ENCODE measurements at regions not wholly inside any gene's neighbourhood (a gene's known extent, or its start where the extent isn't known, plus 50 kb on each side); places are given as distances from the start of the nearest gene placed in this dataset.

- no peak overlapping the region for H2AFZ ChIP-seq
- WGBS, 2 experiments (ENCODE audit: low coverage in 1 of 2, low lambda C conversion rate in 2 of 2, missing lambda C conversion rate in 2 of 2) = 71 to 72% methylated on average over 9 of the region's 9 CpGs
- H4K20me1 ChIP-seq (ENCODE audit: insufficient read depth) = no peaks in the 10 kb centered on the region
- no peak for DNase-seq
- TF ChIP-seq EZH2 (IDR thresholded peaks at IDR 0.05; ENCODE audit: insufficient read depth, poor library complexity, severe bottlenecking) = no peak
- TF ChIP-seq EZH2phosphoT487 (IDR thresholded peaks at IDR 0.05; ENCODE audit: insufficient read depth, low read depth) = no peak
- H3K9me3 ChIP-seq (ENCODE audit: low read depth) = no peaks in the 10 kb centered on the region
- in situ Hi-C loops (cut with MboI) = no loop called here
- no peaks in the 10 kb centered on the region for H3K4me1 ChIP-seq (ENCODE audit: insufficient read depth)
- no peak overlapping the region for H3K27ac ChIP-seq
- no peak overlapping the region for H3K9ac ChIP-seq
- no peaks in the 10 kb centered on the region for H3K9me2 ChIP-seq (ENCODE audit: insufficient read depth)
- no peak overlapping the region for H3K4me2 ChIP-seq (ENCODE audit: unreplicated experiment)
- no peaks in the 10 kb centered on the region for H3K27me3 ChIP-seq (replicated peaks; ENCODE audit: insufficient read depth)
- H3F3A ChIP-seq (ENCODE audit: insufficient read depth) = no peaks in the 10 kb centered on the region
- H3K36me3 ChIP-seq (ENCODE audit: low read depth) = no peaks in the 10 kb centered on the region
- no peaks in the 10 kb centered on the region for H3K79me2 ChIP-seq (ENCODE audit: insufficient read depth)
- H3K4me3 ChIP-seq = no peak overlapping the region
Observed at GRCh38 chr10:9863559-9864121, 1154.0 kb upstream of the CELF2 start.

DNA sequence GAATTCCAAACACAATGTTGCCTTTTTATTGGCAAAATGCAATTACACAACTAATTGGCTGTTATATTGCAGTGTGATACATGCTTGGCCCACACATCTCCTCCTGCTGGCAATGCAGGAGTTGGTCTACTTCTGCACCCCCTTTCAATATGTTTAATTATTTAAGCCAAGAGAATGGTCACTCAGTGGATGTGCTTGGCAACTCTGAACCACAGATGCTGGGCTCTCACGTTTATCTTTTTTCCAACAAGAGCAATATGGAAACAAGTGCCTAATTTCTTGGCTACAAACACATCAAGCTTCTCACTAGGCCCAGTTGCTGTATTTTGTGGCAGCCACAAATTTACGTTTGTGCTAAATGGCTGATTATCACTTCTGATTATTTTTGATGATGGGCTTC is 1149.2 kb upstream of the CELF2 start:
- no peaks in the 10 kb centered on the region for H3K27me3 ChIP-seq (replicated peaks; ENCODE audit: insufficient read depth)
- no peaks in the 10 kb centered on the region for H3K4me1 ChIP-seq (ENCODE audit: insufficient read depth)
- no peaks in the 10 kb centered on the region for H3K9me2 ChIP-seq (ENCODE audit: insufficient read depth)
- H3K27ac ChIP-seq = no peak overlapping the region
- H3K4me3 ChIP-seq = no peak overlapping the region
- DNase-seq = no peak
- H2AFZ ChIP-seq = no peak overlapping the region
- H3K4me2 ChIP-seq (ENCODE audit: unreplicated experiment) = no peak overlapping the region
- no peaks in the 10 kb centered on the region for H4K20me1 ChIP-seq (ENCODE audit: insufficient read depth)
- H3K36me3 ChIP-seq (ENCODE audit: low read depth) = no peaks in the 10 kb centered on the region
- H3K79me2 ChIP-seq (ENCODE audit: insufficient read depth) = no peaks in the 10 kb centered on the region
- no peak for TF ChIP-seq EZH2 (IDR thresholded peaks at IDR 0.05; ENCODE audit: insufficient read depth, poor library complexity, severe bottlenecking)
- no peak for TF ChIP-seq EZH2phosphoT487 (IDR thresholded peaks at IDR 0.05; ENCODE audit: insufficient read depth, low read depth)
- WGBS, 2 experiments (ENCODE audit: low coverage in 1 of 2, low lambda C conversion rate in 2 of 2, missing lambda C conversion rate in 2 of 2) = 16 to 35% methylated on average over 2 of the region's 2 CpGs
- in situ Hi-C loops (cut with MboI) = no loop called here
- H3F3A ChIP-seq (ENCODE audit: insufficient read depth) = no peaks in the 10 kb centered on the region
- no peak overlapping the region for H3K9ac ChIP-seq
- no peaks in the 10 kb centered on the region for H3K9me3 ChIP-seq (ENCODE audit: low read depth)

- Histone ChIP-seq H3K27me3 (replicated peaks; ENCODE audit: insufficient read depth) (no peaks in the 10 kb centered on the region), H3K9me3 (ENCODE audit: low read depth) (no peaks in the 10 kb centered on the region), H2AFZ (no peak overlapping the region), H3F3A (ENCODE audit: insufficient read depth) (no peaks in the 10 kb centered on the region), H3K9me2 (ENCODE audit: insufficient read depth) (no peaks in the 10 kb centered on the region), H3K79me2 (ENCODE audit: insufficient read depth) (no peaks in the 10 kb centered on the region), H3K9ac (no peak overlapping the region), H3K4me1 (ENCODE audit: insufficient read depth) (no peaks in the 10 kb centered on the region), H3K27ac (no peak overlapping the region), H3K4me2 (ENCODE audit: unreplicated experiment) (no peak overlapping the region), H3K4me3 (no peak overlapping the region), H4K20me1 (ENCODE audit: insufficient read depth) (no peaks in the 10 kb centered on the region), H3K36me3 (ENCODE audit: low read depth) (no peaks in the 10 kb centered on the region)
- no peak for DNase-seq
- in situ Hi-C loops (cut with MboI) = no loop called here
- TF ChIP-seq EZH2 (IDR thresholded peaks at IDR 0.05; ENCODE audit: insufficient read depth, poor library complexity, severe bottlenecking) = no peak
- no peak for TF ChIP-seq EZH2phosphoT487 (IDR thresholded peaks at IDR 0.05; ENCODE audit: insufficient read depth, low read depth)
- 38 to 42% methylated on average over 2 of the region's 2 CpGs for WGBS, 2 experiments (ENCODE audit: low coverage in 1 of 2, low lambda C conversion rate in 2 of 2, missing lambda C conversion rate in 2 of 2)
Observed at GRCh38 chr10:9869205-9869604, 1148.5 kb upstream of the CELF2 start.

GRCh38 chr10:9869606-9870176 is 1148.0 kb upstream of the CELF2 start:
- H3K9ac ChIP-seq = no peak overlapping the region
- no peaks in the 10 kb centered on the region for H3K36me3 ChIP-seq (ENCODE audit: low read depth)
- in situ Hi-C loops (cut with MboI) = no loop called here
- no peak for DNase-seq
- no peaks in the 10 kb centered on the region for H4K20me1 ChIP-seq (ENCODE audit: insufficient read depth)
- no peaks in the 10 kb centered on the region for H3K79me2 ChIP-seq (ENCODE audit: insufficient read depth)
- no peaks in the 10 kb centered on the region for H3K27me3 ChIP-seq (replicated peaks; ENCODE audit: insufficient read depth)
- no peaks in the 10 kb centered on the region for H3K9me3 ChIP-seq (ENCODE audit: low read depth)
- H3F3A ChIP-seq (ENCODE audit: insufficient read depth) = no peaks in the 10 kb centered on the region
- no peak overlapping the region for H3K27ac ChIP-seq
- no peaks in the 10 kb centered on the region for H3K4me1 ChIP-seq (ENCODE audit: insufficient read depth)
- TF ChIP-seq EZH2phosphoT487 (IDR thresholded peaks at IDR 0.05; ENCODE audit: insufficient read depth, low read depth) (no peak), EZH2 (IDR thresholded peaks at IDR 0.05; ENCODE audit: insufficient read depth, poor library complexity, severe bottlenecking) (no peak)
- no peak overlapping the region for H3K4me3 ChIP-seq
- H3K4me2 ChIP-seq (ENCODE audit: unreplicated experiment) = no peak overlapping the region
- no peaks in the 10 kb centered on the region for H3K9me2 ChIP-seq (ENCODE audit: insufficient read depth)
- no peak overlapping the region for H2AFZ ChIP-seq
- 14 to 19% methylated on average over 5 of the region's 5 CpGs for WGBS, 2 experiments (ENCODE audit: low coverage in 1 of 2, low lambda C conversion rate in 2 of 2, missing lambda C conversion rate in 2 of 2)
